ENCODE measurements at regions not wholly inside any gene's neighbourhood (a gene's known extent, or its start where the extent isn't known, plus 50 kb on each side); places are given as distances from the start of the nearest gene placed in this dataset.

DNA sequence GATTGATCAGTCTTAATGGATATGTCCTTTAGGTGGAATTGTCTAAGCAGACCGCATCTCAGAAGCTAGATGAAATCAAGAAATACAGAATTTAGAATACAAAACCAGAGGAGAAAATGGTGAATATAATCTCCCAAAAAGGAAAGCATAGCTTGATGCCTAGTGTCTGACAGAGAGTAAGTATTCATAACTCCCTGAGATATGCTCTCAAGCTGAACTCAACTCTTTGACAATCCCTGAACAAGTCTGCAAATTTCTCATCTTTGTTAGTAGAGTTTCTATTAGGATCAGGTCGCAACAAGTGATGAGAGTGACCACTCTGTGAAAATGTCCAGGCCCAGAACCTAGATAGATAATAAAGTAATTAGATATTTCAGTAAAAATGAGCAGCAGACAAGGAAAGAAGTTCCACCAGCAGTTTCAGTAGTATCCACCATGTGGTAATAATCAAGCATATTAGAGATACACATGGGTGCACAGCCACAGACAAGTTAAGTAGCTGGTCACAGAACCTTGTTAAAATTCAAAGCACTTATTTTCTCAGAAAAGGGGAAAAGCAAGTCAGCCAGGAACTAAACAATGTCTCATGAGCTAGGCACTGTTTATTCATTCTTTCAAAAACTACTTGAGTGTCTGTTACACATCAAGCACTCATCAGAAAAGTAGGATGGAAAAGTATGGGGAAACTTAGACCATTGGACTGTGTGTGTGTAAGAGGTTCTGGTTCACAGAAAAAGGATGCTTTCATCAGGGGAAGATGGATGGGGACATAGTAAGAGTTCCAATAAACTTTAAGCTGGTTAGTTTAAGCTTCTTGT lies 481.5 kb upstream of the TUSC1 start:
- H3K27me3 ChIP-seq (ENCODE audit: insufficient read depth, low read length, poor library complexity, severe bottlenecking), result no peaks in the 10 kb centered on the region
- H4K20me1 ChIP-seq (ENCODE audit: insufficient read depth, low read length, poor library complexity, severe bottlenecking), result no peaks in the 10 kb centered on the region
- no peak overlapping the region for H3K4me2 ChIP-seq (ENCODE audit: low read depth, low read length, poor library complexity, severe bottlenecking)
- no peak overlapping the region for H3K9ac ChIP-seq (ENCODE audit: low read depth, low read length, poor library complexity, severe bottlenecking)
- no peak for TF ChIP-seq EZH2phosphoT487 (IDR thresholded peaks at IDR 0.05; ENCODE audit: borderline replicate concordance)
- TF ChIP-seq, protein P1, sequence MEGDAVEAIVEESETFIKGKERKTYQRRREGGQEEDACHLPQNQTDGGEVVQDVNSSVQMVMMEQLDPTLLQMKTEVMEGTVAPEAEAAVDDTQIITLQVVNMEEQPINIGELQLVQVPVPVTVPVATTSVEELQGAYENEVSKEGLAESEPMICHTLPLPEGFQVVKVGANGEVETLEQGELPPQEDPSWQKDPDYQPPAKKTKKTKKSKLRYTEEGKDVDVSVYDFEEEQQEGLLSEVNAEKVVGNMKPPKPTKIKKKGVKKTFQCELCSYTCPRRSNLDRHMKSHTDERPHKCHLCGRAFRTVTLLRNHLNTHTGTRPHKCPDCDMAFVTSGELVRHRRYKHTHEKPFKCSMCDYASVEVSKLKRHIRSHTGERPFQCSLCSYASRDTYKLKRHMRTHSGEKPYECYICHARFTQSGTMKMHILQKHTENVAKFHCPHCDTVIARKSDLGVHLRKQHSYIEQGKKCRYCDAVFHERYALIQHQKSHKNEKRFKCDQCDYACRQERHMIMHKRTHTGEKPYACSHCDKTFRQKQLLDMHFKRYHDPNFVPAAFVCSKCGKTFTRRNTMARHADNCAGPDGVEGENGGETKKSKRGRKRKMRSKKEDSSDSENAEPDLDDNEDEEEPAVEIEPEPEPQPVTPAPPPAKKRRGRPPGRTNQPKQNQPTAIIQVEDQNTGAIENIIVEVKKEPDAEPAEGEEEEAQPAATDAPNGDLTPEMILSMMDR (conservative IDR thresholded peaks at IDR 0.05; ENCODE audit: low read length), result no peak
- H3K9me3 ChIP-seq (ENCODE audit: insufficient read depth, low read depth, low read length), result no peaks in the 10 kb centered on the region
- H2AFZ ChIP-seq (ENCODE audit: low read length), result no peak overlapping the region
- no peaks in the 10 kb centered on the region for H3F3A ChIP-seq (ENCODE audit: low read depth)
- H3K36me3 ChIP-seq (ENCODE audit: insufficient read depth, low read length), result no peaks in the 10 kb centered on the region
- no peaks in the 10 kb centered on the region for H3K4me1 ChIP-seq (ENCODE audit: insufficient read depth, low read length, poor library complexity, severe bottlenecking)
- H3K4me3 ChIP-seq (ENCODE audit: low read length, poor library complexity, severe bottlenecking), result no peak overlapping the region
- H3K9me2 ChIP-seq (replicated peaks; ENCODE audit: low read depth, low read length), result no peaks in the 10 kb centered on the region
- H3K79me2 ChIP-seq (ENCODE audit: insufficient read depth, low read length), result no peaks in the 10 kb centered on the region

DNA sequence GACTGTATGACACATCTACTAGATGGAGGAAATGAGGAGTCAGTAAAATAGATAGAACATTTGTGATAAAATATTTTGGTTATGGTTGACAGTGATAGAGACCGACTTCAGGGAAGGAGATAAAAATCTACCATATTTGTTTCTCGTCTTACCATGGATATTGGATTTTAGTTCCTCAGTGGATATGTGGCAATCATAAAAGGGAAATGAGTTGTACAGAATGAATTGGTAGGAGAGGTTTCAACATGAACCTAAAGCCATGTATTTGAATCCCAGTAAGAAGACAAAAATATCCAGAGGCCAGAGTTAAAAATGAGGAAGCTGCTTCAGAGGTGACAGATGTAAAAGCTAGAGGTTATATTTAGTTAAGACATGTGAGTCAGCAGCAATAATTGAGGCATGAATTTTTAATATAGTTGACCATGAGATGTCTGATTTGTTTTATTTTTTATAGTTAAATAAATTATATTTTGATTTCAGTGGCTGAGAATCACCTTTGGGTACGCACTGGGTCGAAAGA lies 480.4 kb upstream of the TUSC1 start:
- TF ChIP-seq EZH2phosphoT487 (IDR thresholded peaks at IDR 0.05; ENCODE audit: borderline replicate concordance), result no peak
- TF ChIP-seq, protein P1 (conservative IDR thresholded peaks at IDR 0.05; ENCODE audit: low read length), result no peak
- Histone ChIP-seq H2AFZ (ENCODE audit: low read length) (no peak overlapping the region), H3K79me2 (ENCODE audit: insufficient read depth, low read length) (no peaks in the 10 kb centered on the region), H3K4me1 (ENCODE audit: insufficient read depth, low read length, poor library complexity, severe bottlenecking) (no peaks in the 10 kb centered on the region), H3K9me3 (ENCODE audit: insufficient read depth, low read depth, low read length) (no peaks in the 10 kb centered on the region), H3K36me3 (ENCODE audit: insufficient read depth, low read length) (no peaks in the 10 kb centered on the region), H3K4me3 (ENCODE audit: low read length, poor library complexity, severe bottlenecking) (no peak overlapping the region), H4K20me1 (ENCODE audit: insufficient read depth, low read length, poor library complexity, severe bottlenecking) (no peaks in the 10 kb centered on the region), H3K9ac (ENCODE audit: low read depth, low read length, poor library complexity, severe bottlenecking) (no peak overlapping the region), H3K4me2 (ENCODE audit: low read depth, low read length, poor library complexity, severe bottlenecking) (no peak overlapping the region), H3K27me3 (ENCODE audit: insufficient read depth, low read length, poor library complexity, severe bottlenecking) (no peaks in the 10 kb centered on the region), H3K9me2 (replicated peaks; ENCODE audit: low read depth, low read length) (no peaks in the 10 kb centered on the region), H3F3A (ENCODE audit: low read depth) (no peaks in the 10 kb centered on the region)

DNA sequence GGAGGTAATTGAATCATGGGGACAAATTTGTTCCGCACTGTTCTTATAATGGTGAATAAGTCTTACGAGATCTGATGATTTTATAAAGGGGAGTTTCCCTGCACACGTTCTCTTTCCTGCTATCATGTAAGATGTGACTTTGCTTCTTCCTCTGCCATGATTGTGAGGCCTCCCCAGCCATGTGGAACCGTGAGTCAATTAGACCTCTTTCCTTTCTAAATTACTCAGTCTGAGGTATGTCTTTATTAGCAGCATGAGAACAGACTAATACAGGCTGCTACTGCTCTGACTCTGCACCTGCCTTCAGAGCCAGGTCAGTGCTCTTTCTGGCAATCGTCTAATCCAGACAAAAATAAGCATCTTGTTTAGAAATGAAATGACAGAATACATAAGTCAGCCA lies 479.2 kb upstream of the TUSC1 start:
- Histone ChIP-seq H3K79me2 (ENCODE audit: insufficient read depth, low read length) (no peaks in the 10 kb centered on the region), H3K36me3 (ENCODE audit: insufficient read depth, low read length) (no peaks in the 10 kb centered on the region), H3F3A (ENCODE audit: low read depth) (no peaks in the 10 kb centered on the region), H3K4me1 (ENCODE audit: insufficient read depth, low read length, poor library complexity, severe bottlenecking) (no peaks in the 10 kb centered on the region), H3K9ac (ENCODE audit: low read depth, low read length, poor library complexity, severe bottlenecking) (no peak overlapping the region), H3K27me3 (ENCODE audit: insufficient read depth, low read length, poor library complexity, severe bottlenecking) (no peaks in the 10 kb centered on the region), H4K20me1 (ENCODE audit: insufficient read depth, low read length, poor library complexity, severe bottlenecking) (no peaks in the 10 kb centered on the region), H3K4me2 (ENCODE audit: low read depth, low read length, poor library complexity, severe bottlenecking) (no peak overlapping the region), H3K9me3 (ENCODE audit: insufficient read depth, low read depth, low read length) (no peaks in the 10 kb centered on the region), H3K9me2 (replicated peaks; ENCODE audit: low read depth, low read length) (no peaks in the 10 kb centered on the region), H2AFZ (ENCODE audit: low read length) (no peak overlapping the region), H3K4me3 (ENCODE audit: low read length, poor library complexity, severe bottlenecking) (no peak overlapping the region)
- TF ChIP-seq, protein P1 (conservative IDR thresholded peaks at IDR 0.05; ENCODE audit: low read length), result no peak
- no peak for TF ChIP-seq EZH2phosphoT487 (IDR thresholded peaks at IDR 0.05; ENCODE audit: borderline replicate concordance)
